Neural progenitor cell (in vitro differentiated cells): ENCODE measurements at regions not wholly inside any gene's neighbourhood (a gene's known extent, or its start where the extent isn't known, plus 50 kb on each side); places are given as distances from the start of the nearest gene placed in this dataset.

Experiments used
- DNase-seq: peaks from one replicate; pipeline ENCODE4 v3.0.0-alpha.2; 2016; ENCODE audit warnings: low spot score
- H2AFZ ChIP-seq: fragments of 200-600 bp; sonication (generic); replicated peaks from 2 replicates; pipeline ENCODE4 v1.6.1; 2016; ENCODE audit warnings: antibody characterized with exemption
- H3F3A ChIP-seq: fragments of 200-600 bp; sonication (generic); 2 replicates; pipeline ENCODE4 v1.6.1; 2016; ENCODE audit warnings: antibody characterized with exemption, low read depth
- H3K27ac ChIP-seq: fragments of 200-600 bp; sonication (generic); 2 replicates; pipeline ENCODE4 v1.5.1; 2016; ENCODE audit warnings: mild to moderate bottlenecking
- H3K27me3 ChIP-seq: fragments of 200-600 bp; sonication (generic); 2 replicates; pipeline ENCODE4 v1.6.1; 2016; ENCODE audit warnings: mild to moderate bottlenecking, moderate library complexity
- H3K36me3 ChIP-seq: fragments of 200-600 bp; sonication (generic); 2 replicates; pipeline ENCODE4 v1.5.1; 2016
- H3K4me1 ChIP-seq: fragments of 200-600 bp; sonication (generic); 2 replicates; pipeline ENCODE4 v1.6.1; 2016; ENCODE audit warnings: mixed run types
- H3K4me2 ChIP-seq: fragments of 200-600 bp; sonication (generic); 2 replicates; pipeline ENCODE4 v1.6.1; 2016
- H3K4me3 ChIP-seq: fragments of 200-600 bp; sonication (generic); 2 replicates; pipeline ENCODE4 v1.5.1; 2016
- H3K79me2 ChIP-seq: fragments of 200-600 bp; sonication (generic); 2 replicates; pipeline ENCODE4 v1.6.1; 2016; ENCODE audit warnings: low read depth
- H3K9ac ChIP-seq: fragments of 200-600 bp; sonication (generic); 2 replicates; pipeline ENCODE4 v1.6.1; 2016
- H3K9me3 ChIP-seq: fragments of 200-600 bp; sonication (generic); 2 replicates; pipeline ENCODE4 v1.5.1; 2016; ENCODE audit warnings: low read depth
- H4K20me1 ChIP-seq: fragments of 200-600 bp; sonication (generic); 2 replicates; pipeline ENCODE4 v1.6.1; 2016; ENCODE audit warnings: low read depth
- H3K27ac Mint-ChIP-seq: 3 replicates; pipeline ENCODE4 v1.8.0; 2021; ENCODE audit warnings: mixed read lengths
- H3K27me3 Mint-ChIP-seq: 2 replicates; pipeline ENCODE4 v1.8.0; 2022; ENCODE audit warnings: low read depth, mild to moderate bottlenecking, inconsistent platforms, moderate library complexity, mixed read lengths; ENCODE audit not compliant: insufficient read depth
- H3K36me3 Mint-ChIP-seq: 3 replicates; pipeline ENCODE4 v1.8.0; 2021; ENCODE audit warnings: mixed read lengths
- H3K4me1 Mint-ChIP-seq: 3 replicates; pipeline ENCODE4 v1.8.0; 2021; ENCODE audit warnings: mixed read lengths
- H3K4me3 Mint-ChIP-seq: 3 replicates; pipeline ENCODE4 v1.8.0; 2021; ENCODE audit warnings: mild to moderate bottlenecking, moderate library complexity, mixed read lengths
- H3K9me3 Mint-ChIP-seq: 3 replicates; pipeline ENCODE4 v1.8.0; 2020; ENCODE audit warnings: mixed read lengths
- CTCF ChIP-seq: fragments of 200-600 bp; sonication (generic); IDR thresholded peaks from 2 replicates; pipeline ENCODE4 v1.5.1; 2017; ENCODE audit warnings: antibody characterized with exemption, mild to moderate bottlenecking
- EZH2 ChIP-seq: fragments of 200-600 bp; sonication (generic); IDR thresholded peaks from 2 replicates; pipeline ENCODE4 v1.6.1; 2017; ENCODE audit warnings: antibody characterized with exemption, mild to moderate bottlenecking, moderate library complexity
- EZH2phosphoT487 ChIP-seq: fragments of 200-600 bp; sonication (generic); IDR thresholded peaks from 2 replicates; pipeline ENCODE4 v1.6.1; 2017; ENCODE audit warnings: antibody characterized with exemption

- Histone ChIP-seq H3K9ac (no peak overlapping the region), H4K20me1 (no peaks in the 10 kb centered on the region), H3K79me2 (no peaks in the 10 kb centered on the region), H3K9me3 (no peaks in the 10 kb centered on the region), H3K27me3 (no peaks in the 10 kb centered on the region), H3K27ac (no peak overlapping the region), H3K4me2 (no peak overlapping the region), H2AFZ (no peak overlapping the region), H3K36me3 (no peaks in the 10 kb centered on the region), H3K4me3 (no peak overlapping the region), H3F3A (no peaks in the 10 kb centered on the region), H3K4me1 (no peaks in the 10 kb centered on the region)
- peaks cover 2% of the 10 kb centered on the region for H3K27me3 Mint-ChIP-seq
- no peak overlapping the region for H3K27ac Mint-ChIP-seq
- no peaks in the 10 kb centered on the region for H3K9me3 Mint-ChIP-seq
- H3K4me1 Mint-ChIP-seq = no peaks in the 10 kb centered on the region
- no peak for DNase-seq
- H3K4me3 Mint-ChIP-seq = no peak overlapping the region
- no peaks in the 10 kb centered on the region for H3K36me3 Mint-ChIP-seq
- no peak for TF ChIP-seq EZH2phosphoT487
- TF ChIP-seq CTCF = no peak
- TF ChIP-seq EZH2 = no peak
These were observed 986.5 kb upstream of the CHORDC1 start for GRCh38 chr11:91209306-91209705.

- no peaks in the 10 kb centered on the region for H3K9me3 Mint-ChIP-seq
- H3K9ac ChIP-seq = no peak overlapping the region
- peak; percentile 68 for DNase-seq
- no peak overlapping the region for H3K27ac Mint-ChIP-seq
- H4K20me1 ChIP-seq = no peaks in the 10 kb centered on the region
- no peak overlapping the region for H3K4me2 ChIP-seq
- no peak overlapping the region for H3K4me3 Mint-ChIP-seq
- no peak overlapping the region for H3K4me3 ChIP-seq
- no peaks in the 10 kb centered on the region for H3K27me3 ChIP-seq
- H3K27me3 Mint-ChIP-seq = peaks cover 4% of the 10 kb centered on the region
- no peak overlapping the region for H2AFZ ChIP-seq
- H3K4me1 ChIP-seq = peaks cover 10% of the 10 kb centered on the region
- peaks cover 3% of the 10 kb centered on the region for H3K4me1 Mint-ChIP-seq
- H3K36me3 ChIP-seq = no peaks in the 10 kb centered on the region
- no peak overlapping the region for H3K27ac ChIP-seq
- H3K9me3 ChIP-seq = no peaks in the 10 kb centered on the region
- no peak for TF ChIP-seq CTCF
- TF ChIP-seq EZH2phosphoT487 = no peak
- TF ChIP-seq EZH2 = no peak
- H3K79me2 ChIP-seq = no peaks in the 10 kb centered on the region
- H3K36me3 Mint-ChIP-seq = no peaks in the 10 kb centered on the region
- peaks cover 9% of the 10 kb centered on the region for H3F3A ChIP-seq
These were observed 977.0 kb upstream of the CHORDC1 start for GRCh38 chr11:91199866-91200265.

- Histone ChIP-seq H3K27ac (no peak overlapping the region), H3K4me1 (no peaks in the 10 kb centered on the region), H3K4me3 (no peak overlapping the region), H4K20me1 (no peaks in the 10 kb centered on the region), H3F3A (no peaks in the 10 kb centered on the region), H3K9me3 (no peaks in the 10 kb centered on the region), H3K27me3 (no peaks in the 10 kb centered on the region), H3K4me2 (no peak overlapping the region), H3K9ac (no peak overlapping the region), H2AFZ (no peak overlapping the region), H3K79me2 (no peaks in the 10 kb centered on the region), H3K36me3 (no peaks in the 10 kb centered on the region)
- H3K4me3 Mint-ChIP-seq = no peak overlapping the region
- no peak overlapping the region for H3K27ac Mint-ChIP-seq
- no peaks in the 10 kb centered on the region for H3K4me1 Mint-ChIP-seq
- DNase-seq = no peak
- no peak for TF ChIP-seq CTCF
- no peak for TF ChIP-seq EZH2phosphoT487
- TF ChIP-seq EZH2 = no peak
- H3K9me3 Mint-ChIP-seq = no peaks in the 10 kb centered on the region
- H3K36me3 Mint-ChIP-seq = no peaks in the 10 kb centered on the region
- peaks cover 2% of the 10 kb centered on the region for H3K27me3 Mint-ChIP-seq
These were observed 971.7 kb upstream of the CHORDC1 start for GRCh38 chr11:91194546-91194945.

GRCh38 chr11:91188484-91188883, 965.6 kb upstream of the CHORDC1 start:
- Histone ChIP-seq H3K9ac (no peak overlapping the region), H4K20me1 (no peaks in the 10 kb centered on the region), H3K36me3 (no peaks in the 10 kb centered on the region), H3K27ac (no peak overlapping the region), H3K9me3 (no peaks in the 10 kb centered on the region), H2AFZ (no peak overlapping the region), H3K4me2 (no peak overlapping the region), H3K79me2 (no peaks in the 10 kb centered on the region), H3K27me3 (no peaks in the 10 kb centered on the region), H3K4me1 (no peaks in the 10 kb centered on the region), H3K4me3 (no peak overlapping the region), H3F3A (no peaks in the 10 kb centered on the region)
- DNase-seq = no peak
- no peaks in the 10 kb centered on the region for H3K9me3 Mint-ChIP-seq
- no peaks in the 10 kb centered on the region for H3K27me3 Mint-ChIP-seq
- no peak overlapping the region for H3K27ac Mint-ChIP-seq
- TF ChIP-seq EZH2phosphoT487 (no peak), CTCF (no peak), EZH2 (no peak)
- H3K4me3 Mint-ChIP-seq = no peak overlapping the region
- no peaks in the 10 kb centered on the region for H3K36me3 Mint-ChIP-seq
- no peaks in the 10 kb centered on the region for H3K4me1 Mint-ChIP-seq
